PC-3 (cell line): ENCODE measurements at regions not wholly inside any gene's neighbourhood (a gene's known extent, or its start where the extent isn't known, plus 50 kb on each side); places are given as distances from the start of the nearest gene placed in this dataset.

ENCODE experiments used
- ATAC-seq: fragments of 200-7000 bp; cut with Tn5 transposase; 2 replicates; pipeline ENCODE4 v1.9.1; 2020; ENCODE audit warnings: mild to moderate bottlenecking, moderate library complexity
- BruUV-seq: library from RNA; stranded (reverse); fragments of 400-500 nt; replicated peaks from 2 replicates; lab custom pipeline; 2021; lab: Mats Ljungman, UMichigan
- CTCF ChIA-PET: fragments of 300-600 bp; sonication (Branson Sonifier 250); formaldehyde crosslinking; loops from one replicate; lab custom pipeline; 2022; ENCODE audit warnings: antibody characterized with exemption; lab: Charles Lee
- POLR2A ChIA-PET: fragments of 300-600 bp; sonication (Branson Sonifier 250); formaldehyde crosslinking; loops from one replicate; lab custom pipeline; 2022; ENCODE audit warnings: antibody characterized with exemption; ENCODE audit not compliant: unreplicated experiment; lab: Charles Lee
- DNase-seq: peaks from one replicate; pipeline ENCODE4 v3.0.0-alpha.2; 2015
- H2AFZ ChIP-seq: fragments of 300-600 bp; sonication (generic); 2 replicates; pipeline ENCODE4 v1.6.0; 2016; ENCODE audit warnings: antibody characterized with exemption, low read length
- H3F3A ChIP-seq: fragments of 300-600 bp; sonication (generic); one replicate; pipeline ENCODE4 v1.6.0; 2017; ENCODE audit warnings: antibody characterized with exemption, low read length, control low read depth, mild to moderate bottlenecking; ENCODE audit not compliant: unreplicated experiment
- H3K27ac ChIP-seq: fragments of 300-600 bp; sonication (generic); 2 replicates; pipeline ENCODE4 v1.5.1; 2016; ENCODE audit warnings: mild to moderate bottlenecking, low read length
- H3K27me3 ChIP-seq: fragments of 300-600 bp; sonication (generic); 2 replicates; pipeline ENCODE4 v1.6.1; 2016; ENCODE audit warnings: low read length, mixed read lengths
- H3K36me3 ChIP-seq: fragments of 300-600 bp; sonication (generic); 2 replicates; pipeline ENCODE4 v1.6.1; 2016; ENCODE audit warnings: low read depth, mixed run types, low read length, mixed read lengths
- H3K4me1 ChIP-seq: fragments of 300-600 bp; sonication (generic); 2 replicates; pipeline ENCODE4 v1.5.1; 2016; ENCODE audit warnings: low read length; ENCODE audit not compliant: insufficient read depth
- H3K4me2 ChIP-seq: fragments of 300-600 bp; sonication (generic); 2 replicates; pipeline ENCODE4 v1.6.0; 2016; ENCODE audit warnings: low read length
- H3K4me3 ChIP-seq: fragments of 300-600 bp; sonication (generic); 2 replicates; pipeline ENCODE4 v1.5.1; 2016; ENCODE audit warnings: mild to moderate bottlenecking, low read length, mixed read lengths
- H3K79me2 ChIP-seq: fragments of 300-600 bp; sonication (generic); 2 replicates; pipeline ENCODE4 v1.6.1; 2017; ENCODE audit warnings: low read length, mixed read lengths
- H3K9ac ChIP-seq: fragments of 300-600 bp; sonication (generic); 2 replicates; pipeline ENCODE4 v1.6.0; 2016; ENCODE audit warnings: mild to moderate bottlenecking, low read length
- H3K9me2 ChIP-seq: fragments of 300-600 bp; sonication (generic); replicated peaks from 2 replicates; pipeline ENCODE4 v1.6.1; 2016; ENCODE audit warnings: mixed run types, low read length, mixed read lengths
- H3K9me3 ChIP-seq: fragments of 300-600 bp; sonication (generic); 2 replicates; pipeline ENCODE4 v1.6.1; 2016; ENCODE audit warnings: low read length, mixed read lengths
- H4K20me1 ChIP-seq: fragments of 300-600 bp; sonication (generic); 2 replicates; pipeline ENCODE4 v1.6.1; 2016; ENCODE audit warnings: low read length, mixed read lengths
- CTCF ChIP-seq: fragments of 300-600 bp; sonication (generic); conservative IDR thresholded peaks from 2 replicates; pipeline ENCODE4 v1.5.1; 2017; ENCODE audit warnings: antibody characterized with exemption, low read depth, mild to moderate bottlenecking, low read length
- EZH2 ChIP-seq: fragments of 300-600 bp; sonication (generic); IDR thresholded peaks from one replicate; pipeline ENCODE4 v1.6.1; 2017; ENCODE audit warnings: antibody characterized with exemption, mild to moderate bottlenecking, low read length; ENCODE audit not compliant: unreplicated experiment
- EZH2phosphoT487 ChIP-seq: fragments of 300-600 bp; sonication (generic); IDR thresholded peaks from 2 replicates; pipeline ENCODE4 v1.6.1; 2018; ENCODE audit warnings: mild to moderate bottlenecking, antibody characterized with exemption, low read length, borderline replicate concordance
- intact Hi-C: fragments of 100-400 bp; cut with micrococcal nuclease; formaldehyde crosslinking; loops from 2 replicates; pipeline ENCODE4 v1.9.0; 2023

GRCh38 chr10:21174715-21175495 is 277.8 kb upstream of the NEBL start:
- Histone ChIP-seq H2AFZ (peak overlapping the region; percentile 82), H3K4me3 (peak overlapping the region; percentile 91), H3K4me2 (peak overlapping the region; percentile 98), H3K27ac (peak overlapping the region; percentile 79), H4K20me1 (no peaks in the 10 kb centered on the region), H3K9me3 (no peaks in the 10 kb centered on the region), H3F3A (no peaks in the 10 kb centered on the region), H3K27me3 (no peaks in the 10 kb centered on the region), H3K4me1 (peaks cover 34% of the 10 kb centered on the region), H3K9ac (peak overlapping the region; percentile 77), H3K9me2 (no peaks in the 10 kb centered on the region), H3K79me2 (0 out of 2 replicates have a peak, but pooled peaks cover 3% of the 10 kb centered on the region), H3K36me3 (no peaks in the 10 kb centered on the region)
- ATAC-seq (no peak), DNase-seq (peak; percentile 50)
- intact Hi-C loops = loop anchor here (1.0 to 5.0 kb wide), 3 partner anchors 16 to 93 kb away; no protein-coding TSS in a partner anchor
- POLR2A ChIA-PET = interaction anchor here (0.6 to 1.0 kb wide), 3 partner anchors 16 to 81 kb away, joined by 3 to 6 read pairs (median 5); no protein-coding TSS in a partner anchor
- TF ChIP-seq CTCF (no peak), EZH2 (no peak), EZH2phosphoT487 (no peak)
- CTCF ChIA-PET = interaction anchor here (0.6 to 0.8 kb wide), 2 partner anchors 19 to 284 kb away, joined by 3 to 4 read pairs; no protein-coding TSS in a partner anchor
- BruUV-seq = TSS peak; percentile 75

DNA sequence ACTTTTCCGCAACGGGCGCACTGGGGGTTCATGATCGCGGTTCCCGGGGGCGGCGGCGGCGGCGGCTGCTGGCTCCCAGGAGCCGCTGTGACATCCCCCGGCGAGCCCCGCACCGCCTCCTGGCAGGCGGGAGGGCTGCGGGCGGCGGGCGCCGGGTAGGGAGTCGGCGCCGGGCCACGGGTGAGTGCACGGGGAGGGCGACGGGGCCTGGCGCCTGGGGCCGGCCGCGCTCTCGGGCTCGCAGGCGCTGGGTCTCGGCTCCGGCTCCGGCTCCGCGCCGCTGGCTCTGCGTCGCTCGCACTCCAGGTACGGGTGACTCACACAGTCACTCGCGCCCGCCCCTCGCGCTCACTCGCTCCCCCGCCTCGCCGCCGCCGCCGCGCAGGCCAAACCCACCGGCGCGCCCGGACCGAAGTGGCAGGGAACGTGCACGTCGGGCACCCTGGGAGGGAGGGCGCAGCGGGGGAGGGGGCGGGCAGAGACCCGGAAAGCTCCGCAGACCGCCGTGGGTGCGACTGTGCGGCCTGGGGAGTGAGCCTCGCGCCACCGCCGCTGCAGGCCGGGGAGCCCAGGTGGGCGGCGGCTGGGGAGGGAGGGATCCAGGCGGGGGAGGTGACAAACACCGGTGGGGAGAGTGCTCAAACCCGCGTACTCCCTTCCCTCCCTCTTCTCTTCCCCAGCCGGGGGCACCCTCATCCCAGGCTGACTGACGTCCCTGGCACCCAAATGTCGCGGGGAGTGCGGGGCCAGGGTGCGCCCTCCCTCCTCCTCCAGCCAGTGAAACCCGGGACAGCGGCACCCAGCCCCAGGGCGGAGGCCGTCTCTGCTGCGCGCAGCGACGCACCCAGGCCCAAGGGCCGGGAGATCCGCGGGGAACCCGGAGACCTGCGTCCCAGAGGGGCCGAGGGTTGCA is 276.9 kb upstream of the NEBL start:
- H3K9ac ChIP-seq = peak overlapping the region; percentile 77
- ChIA-PET CTCF (no interaction called here), POLR2A (interaction anchor here (1.0 kb wide), 1 partner anchor 39 kb away, joined by 3 read pairs; no protein-coding TSS in a partner anchor)
- H3F3A ChIP-seq = no peaks in the 10 kb centered on the region
- 0 out of 2 replicates have a peak, but pooled peaks cover 3% of the 10 kb centered on the region for H3K79me2 ChIP-seq
- intact Hi-C loops = loop anchor here (1.0 to 5.0 kb wide), 3 partner anchors 17 to 92 kb away; no protein-coding TSS in a partner anchor
- no peaks in the 10 kb centered on the region for H3K36me3 ChIP-seq
- TF ChIP-seq EZH2phosphoT487 (peak; percentile 75), CTCF (no peak), EZH2 (no peak)
- H3K4me1 ChIP-seq = peaks cover 34% of the 10 kb centered on the region
- H3K9me3 ChIP-seq = no peaks in the 10 kb centered on the region
- no peaks in the 10 kb centered on the region for H4K20me1 ChIP-seq
- no peaks in the 10 kb centered on the region for H3K27me3 ChIP-seq
- peak overlapping the region; percentile 91 for H3K4me3 ChIP-seq
- BruUV-seq = no TSS peak
- peak; percentile 72 for ATAC-seq
- peak overlapping the region; percentile 98 for H3K4me2 ChIP-seq
- H2AFZ ChIP-seq = peak overlapping the region; percentile 82
- no peaks in the 10 kb centered on the region for H3K9me2 ChIP-seq
- peak; percentile 77 for DNase-seq
- H3K27ac ChIP-seq = peak overlapping the region; percentile 79
